WERI-Rb-1 (cell line): ENCODE measurements at regions not wholly inside any gene's neighbourhood (a gene's known extent, or its start where the extent isn't known, plus 50 kb on each side); places are given as distances from the start of the nearest gene placed in this dataset.

Experiments
- DNase-seq: peaks from one replicate; pipeline ENCODE4 v3.0.0-alpha.2; 2020
- H3K27ac ChIP-seq: fragments of 250-450 bp; sonication (Bioruptor Pico); 2 replicates; pipeline ENCODE4 v1.5.1; 2020; ENCODE audit warnings: mild to moderate bottlenecking, moderate library complexity
- H3K27me3 ChIP-seq: fragments of 250-450 bp; sonication (Bioruptor Pico); 2 replicates; pipeline ENCODE4 v1.5.1; 2021; ENCODE audit warnings: mild to moderate bottlenecking, low read depth, moderate library complexity; ENCODE audit not compliant: insufficient read depth, severe bottlenecking
- H3K36me3 ChIP-seq: fragments of 250-450 bp; sonication (Bioruptor Pico); 2 replicates; pipeline ENCODE4 v1.5.1; 2020; ENCODE audit warnings: mild to moderate bottlenecking, moderate library complexity
- H3K4me3 ChIP-seq: 2 replicates; pipeline ENCODE4 v1.5.1; 2011; ENCODE audit warnings: low read depth, mild to moderate bottlenecking, control low read depth, low read length
- H3K9me3 ChIP-seq: fragments of 250-450 bp; sonication (Bioruptor Pico); 2 replicates; pipeline ENCODE4 v1.5.1; 2021; ENCODE audit warnings: mild to moderate bottlenecking, moderate library complexity; ENCODE audit not compliant: severe bottlenecking
- CTCF ChIP-seq: IDR thresholded peaks from 2 replicates; pipeline ENCODE4 v1.5.1; 2011; ENCODE audit warnings: low read depth, mild to moderate bottlenecking, control low read depth, inconsistent platforms, low read length

GRCh38 chr10:123527151-123527550 is 139.0 kb upstream of the GPR26 start:
- H3K27ac ChIP-seq = no peak overlapping the region

GRCh38 chr10:123529146-123529760 is 136.9 kb upstream of the GPR26 start:
- no peak overlapping the region for H3K27ac ChIP-seq

More at GRCh38 chr10:123527151-123527550, 139.0 kb upstream of the GPR26 start:
- H3K27me3 ChIP-seq = no peaks in the 10 kb centered on the region
- TF ChIP-seq CTCF = no peak
- DNase-seq = no peak
- H3K9me3 ChIP-seq = peaks cover 2% of the 10 kb centered on the region
- H3K36me3 ChIP-seq = no peaks in the 10 kb centered on the region
- no peak overlapping the region for H3K4me3 ChIP-seq

GRCh38 chr10:123530166-123530870 is 135.8 kb upstream of the GPR26 start:
- no peaks in the 10 kb centered on the region for H3K36me3 ChIP-seq
- no peak overlapping the region for H3K4me3 ChIP-seq
- no peak for DNase-seq
- TF ChIP-seq CTCF = peak; percentile 37
- no peaks in the 10 kb centered on the region for H3K27me3 ChIP-seq
- no peak overlapping the region for H3K27ac ChIP-seq
- H3K9me3 ChIP-seq = peaks cover 2% of the 10 kb centered on the region

More at GRCh38 chr10:123529146-123529760, 136.9 kb upstream of the GPR26 start:
- Histone ChIP-seq H3K27me3 (no peaks in the 10 kb centered on the region), H3K36me3 (no peaks in the 10 kb centered on the region), H3K4me3 (no peak overlapping the region), H3K9me3 (peaks cover 2% of the 10 kb centered on the region)
- TF ChIP-seq CTCF = no peak
- no peak for DNase-seq

GRCh38 chr10:123535386-123535785 is 130.8 kb upstream of the GPR26 start:
- Histone ChIP-seq H3K27ac (no peak overlapping the region), H3K4me3 (no peak overlapping the region), H3K36me3 (no peaks in the 10 kb centered on the region), H3K27me3 (no peaks in the 10 kb centered on the region), H3K9me3 (peaks cover 2% of the 10 kb centered on the region)
- no peak for DNase-seq
- no peak for TF ChIP-seq CTCF

GRCh38 chr10:123536176-123536845 is 129.8 kb upstream of the GPR26 start:
- Histone ChIP-seq H3K4me3 (no peak overlapping the region), H3K27ac (no peak overlapping the region), H3K9me3 (peaks cover 2% of the 10 kb centered on the region), H3K36me3 (no peaks in the 10 kb centered on the region), H3K27me3 (no peaks in the 10 kb centered on the region)
- no peak for DNase-seq
- no peak for TF ChIP-seq CTCF
